ENCODE measurements at regions not wholly inside any gene's neighbourhood (a gene's known extent, or its start where the extent isn't known, plus 50 kb on each side); places are given as distances from the start of the nearest gene placed in this dataset.

GRCh38 chr3:94187697-94188096 is 124.8 kb downstream of the NSUN3 start:
- TF ChIP-seq CTCF (IDR thresholded peaks at IDR 0.05) (no peak), EZH2 (IDR thresholded peaks at IDR 0.05; ENCODE audit: borderline replicate concordance, insufficient read depth, low read depth, low read length, poor library complexity, severe bottlenecking) (no peak)

All from B cell (primary cell).